HepG2 (cell line): ENCODE measurements at regions not wholly inside any gene's neighbourhood (a gene's known extent, or its start where the extent isn't known, plus 50 kb on each side); places are given as distances from the start of the nearest gene placed in this dataset.

Experiments
- ATAC-seq: fragments of 200-7000 bp; cut with Tn5 transposase; 3 replicates; pipeline ENCODE4 v1.9.1; 2020; ENCODE audit warnings: mild to moderate bottlenecking, moderate library complexity
- BruUV-seq: library from RNA; stranded (reverse); fragments of 400-500 nt; replicated peaks from 2 replicates; lab custom pipeline; 2021; lab: Mats Ljungman, UMichigan
- CTCF ChIA-PET: fragments of 300-600 bp; formaldehyde crosslinking; extraction: SDS; loops from one replicate; lab custom pipeline; 2021; ENCODE audit warnings: low total read pairs, inconsistent platforms, low intra/inter-chr PET ratio; lab: Yijun Ruan, JAX
- POLR2A ChIA-PET: fragments of 350-600 bp; sonication (Branson Sonifier 250); formaldehyde crosslinking; loops from one replicate; lab custom pipeline; 2020; ENCODE audit warnings: antibody characterized with exemption, inconsistent platforms; lab: Yijun Ruan, JAX
- DNase-seq: peaks from one replicate; pipeline ENCODE4 v3.0.0-alpha.2; 2015; ENCODE audit warnings: low spot score
- FAIRE-seq: peaks from 3 replicates; lab custom pipeline; 2011; peaks lifted over from hg19 to GRCh38; lab: Jason Lieb, UNC
- H2AFZ ChIP-seq: one replicate; pipeline ENCODE4 v1.6.1; 2011; ENCODE audit warnings: low read length, inconsistent platforms
- H3K27ac ChIP-seq: fragments of 300-600 bp; 3 replicates; pipeline ENCODE4 v1.8.0; 2011; ENCODE audit warnings: mixed run types, mild to moderate bottlenecking, mixed read lengths, low read length, inconsistent platforms; ENCODE audit not compliant: insufficient read depth; ENCODE audit errors: extremely low read length
- H3K27me3 ChIP-seq, 2 experiments: fragments of 200-600 bp in 1 of 2; 2 replicates in 1 of 2; 3 replicates in 1 of 2; pipeline versions ENCODE4 v1.6.0 to v1.8.0; 2011; ENCODE audit warnings: low read length in 2 of 2, mild to moderate bottlenecking in 2 of 2, moderate library complexity in 2 of 2, inconsistent platforms in 1 of 2; ENCODE audit not compliant: insufficient read depth in 2 of 2, control insufficient read depth in 1 of 2
- H3K36me3 ChIP-seq, 2 experiments: fragments of 200-600 bp in 1 of 2; replicated peaks in 1 of 2; 2 replicates in 1 of 2; 3 replicates in 1 of 2; pipeline versions ENCODE4 v1.5.1 to v1.8.0; 2011; ENCODE audit warnings: low read length in 2 of 2, inconsistent platforms in 1 of 2; ENCODE audit not compliant: insufficient read depth in 2 of 2, control insufficient read depth in 1 of 2
- H3K4me1 ChIP-seq: 2 replicates; pipeline ENCODE4 v1.5.1; 2012; ENCODE audit warnings: low read length, inconsistent platforms; ENCODE audit not compliant: insufficient read depth
- H3K4me2 ChIP-seq: 2 replicates; pipeline ENCODE4 v1.6.0; 2011; ENCODE audit warnings: low read depth, low read length, inconsistent platforms
- H3K4me3 ChIP-seq, 3 experiments: fragments of 200-600 bp in 1 of 3; sonication (generic), shearing (Covaris generic) in 1 of 3; replicated peaks in 1 of 3; 2 replicates each; pipeline ENCODE4 v1.5.1; 2011 to 2016; ENCODE audit warnings: low read length in 3 of 3, inconsistent platforms in 2 of 3, low read depth in 2 of 3, mild to moderate bottlenecking in 2 of 3, control low read depth in 1 of 3, mixed read lengths in 1 of 3; ENCODE audit not compliant: insufficient read depth in 1 of 3
- H3K79me2 ChIP-seq: one replicate; pipeline ENCODE4 v1.6.1; 2011; ENCODE audit warnings: low read length, inconsistent platforms; ENCODE audit not compliant: insufficient read depth
- H3K9ac ChIP-seq: 2 replicates; pipeline ENCODE4 v1.6.0; 2011; ENCODE audit warnings: mild to moderate bottlenecking, low read depth, low read length, inconsistent platforms; ENCODE audit not compliant: insufficient read depth
- H3K9me3 ChIP-seq: 2 replicates; pipeline ENCODE4 v1.5.1; 2012; ENCODE audit warnings: mild to moderate bottlenecking, low read length
- H4K20me1 ChIP-seq: 2 replicates; pipeline ENCODE4 v1.6.0; 2011; ENCODE audit warnings: inconsistent platforms, mild to moderate bottlenecking, low read length, moderate library complexity; ENCODE audit not compliant: insufficient read depth
- ATM ChIP-seq: fragments of 450-650 bp; IDR thresholded peaks from 2 replicates; pipeline ENCODE4 v1.7.1; 2017; ENCODE audit warnings: mild to moderate bottlenecking, borderline replicate concordance
- EEA1 ChIP-seq: sonication (generic); formaldehyde crosslinking; IDR thresholded peaks from 2 replicates; pipeline ENCODE4 v1.5.1; 2020; ENCODE audit warnings: mild to moderate bottlenecking, missing genetic modification reagents, borderline replicate concordance
- HES4 ChIP-seq: sonication (generic); formaldehyde crosslinking; IDR thresholded peaks from 2 replicates; pipeline ENCODE4 v1.9.0; 2021; ENCODE audit warnings: mild to moderate bottlenecking, missing genetic modification reagents, borderline replicate concordance
- NAIF1 ChIP-seq: sonication (generic); formaldehyde crosslinking; IDR thresholded peaks from 2 replicates; pipeline ENCODE4 v1.5.0; 2020; ENCODE audit warnings: mild to moderate bottlenecking, missing genetic modification reagents, borderline replicate concordance
- PHF20 ChIP-seq: sonication (generic); formaldehyde crosslinking; IDR thresholded peaks from 2 replicates; pipeline ENCODE4 v1.5.0; 2020; ENCODE audit warnings: mild to moderate bottlenecking, missing genetic modification reagents
- SNAPC2 ChIP-seq: sonication (generic); formaldehyde crosslinking; IDR thresholded peaks from 2 replicates; pipeline ENCODE4 v1.8.1; 2022; ENCODE audit warnings: mild to moderate bottlenecking, missing genetic modification reagents
- SP5 ChIP-seq: IDR thresholded peaks from 2 replicates; pipeline ENCODE4 v1.6.1; 2016; ENCODE audit warnings: low read depth, borderline replicate concordance
- TAF15 ChIP-seq: fragments of 200-400 bp; formaldehyde crosslinking; IDR thresholded peaks from one replicate; pipeline ENCODE4 v1.6.1; 2018; ENCODE audit warnings: mild to moderate bottlenecking, low read depth, low read length; ENCODE audit not compliant: poor library complexity, severe bottlenecking
- TRIM24 ChIP-seq: sonication (generic); formaldehyde crosslinking; IDR thresholded peaks from 2 replicates; pipeline ENCODE4 v1.8.0; 2022; ENCODE audit warnings: mild to moderate bottlenecking, missing genetic modification reagents
- ZNF367 ChIP-seq: sonication (generic); formaldehyde crosslinking; IDR thresholded peaks from 2 replicates; pipeline ENCODE4 v1.4.0; 2020; ENCODE audit warnings: missing genetic modification reagents, borderline replicate concordance
- ZNF460 ChIP-seq: sonication (generic); formaldehyde crosslinking; IDR thresholded peaks from 2 replicates; pipeline ENCODE4 v1.5.1; 2020; ENCODE audit warnings: missing genetic modification reagents, mild to moderate bottlenecking, borderline replicate concordance
- ZNF564 ChIP-seq: sonication (generic); formaldehyde crosslinking; IDR thresholded peaks from 2 replicates; pipeline ENCODE4 v1.8.1; 2023; ENCODE audit warnings: mild to moderate bottlenecking, missing genetic modification reagents
- ZNF678 ChIP-seq: sonication (generic); formaldehyde crosslinking; IDR thresholded peaks from 2 replicates; pipeline ENCODE4 v1.4.0; 2020; ENCODE audit warnings: mild to moderate bottlenecking, missing genetic modification reagents
- ZNF687 ChIP-seq: sonication (generic); formaldehyde crosslinking; IDR thresholded peaks from 2 replicates; pipeline ENCODE4 v1.5.1; 2020; ENCODE audit warnings: mild to moderate bottlenecking, missing genetic modification reagents, moderate library complexity
- ZNF788 ChIP-seq: sonication (generic); formaldehyde crosslinking; IDR thresholded peaks from 2 replicates; pipeline ENCODE4 v1.5.0; 2020; ENCODE audit warnings: mild to moderate bottlenecking, missing genetic modification reagents, borderline replicate concordance
- ZNF839 ChIP-seq: sonication (generic); formaldehyde crosslinking; IDR thresholded peaks from 2 replicates; pipeline ENCODE4 v1.4.0; 2020; ENCODE audit warnings: missing genetic modification reagents, mild to moderate bottlenecking, borderline replicate concordance
- WGBS: methylation state at CpG from one replicate; pipeline ENCODE4 v1.1.6; 2017; ENCODE audit warnings: low lambda C conversion rate; 5-methylcytosine and 5-hydroxymethylcytosine counted together
- in situ Hi-C: cut with HindIII; loops from 2 replicates; pipeline ENCODE4 v1.10.0; 2017; ENCODE audit warnings: low pct_unique_long_range_greater_than_20kb; ENCODE audit not compliant: extremely low pct_ligation_motif_present
- intact Hi-C: fragments of 100-400 bp; cut with micrococcal nuclease; formaldehyde crosslinking; loops from one replicate; pipeline ENCODE4 v1.10.0; 2022; ENCODE audit not compliant: unreplicated experiment

GRCh38 chr5:174271316-174271715 is 225.8 kb downstream of the NSG2 start:
- no peak for TF ChIP-seq ZNF678 (CRISPR knock-in tag)
- TF ChIP-seq ZNF367 (CRISPR knock-in tag), result no peak
- no peak for TF ChIP-seq ZNF788 (CRISPR knock-in tag)
- TF ChIP-seq ATM, result no peak
- no peak for TF ChIP-seq TAF15
- no peak for TF ChIP-seq TRIM24 (CRISPR knock-in tag)
- TF ChIP-seq PHF20 (CRISPR knock-in tag), result no peak
- no peak for TF ChIP-seq ZNF460
- no peak for TF ChIP-seq ZNF687
- TF ChIP-seq NAIF1 (CRISPR knock-in tag), result no peak
- TF ChIP-seq EEA1 (CRISPR knock-in tag), result no peak
- no peak for TF ChIP-seq SP5 (CRISPR knock-in tag)
- no peak for TF ChIP-seq HES4 (CRISPR knock-in tag)
- no peak for TF ChIP-seq ZNF839 (CRISPR knock-in tag)
- no peak for TF ChIP-seq ZNF564 (CRISPR knock-in tag)
- TF ChIP-seq SNAPC2 (CRISPR knock-in tag), result no peak
- WGBS, result 0% methylated on average over 1 of the region's 1 CpG
- CTCF ChIA-PET, result no interaction called here
- intact Hi-C loops, result no loop called here
- BruUV-seq, result no TSS peak
- Histone ChIP-seq H3K27me3 (no peaks in the 10 kb centered on the region), H3K9me3 (no peaks in the 10 kb centered on the region), H4K20me1 (no peaks in the 10 kb centered on the region), H3K4me3 (no peak overlapping the region), H3K4me1 (no peaks in the 10 kb centered on the region), H3K27ac (no peak overlapping the region), H3K9ac (no peak overlapping the region), H3K79me2 (no peaks in the 10 kb centered on the region), H2AFZ (no peak overlapping the region), H3K36me3 (no peaks in the 10 kb centered on the region), H3K4me2 (no peak overlapping the region)
- DNase-seq (no peak), ATAC-seq (no peak), FAIRE-seq (no peak)
- POLR2A ChIA-PET, result no interaction called here
- in situ Hi-C loops, result no loop called here
